Keratinocyte (primary cell): ENCODE measurements at regions not wholly inside any gene's neighbourhood (a gene's known extent, or its start where the extent isn't known, plus 50 kb on each side); places are given as distances from the start of the nearest gene placed in this dataset.

Source experiments
- CTCF ChIP-seq, 3 experiments: IDR thresholded peaks in 1 of 3; conservative IDR thresholded peaks in 1 of 3; optimal IDR thresholded peaks in 1 of 3; 2 replicates in 2 of 3; 3 replicates in 1 of 3; pipeline versions ENCODE3 to v1.5.1; 2011; ENCODE audit warnings: low read length in 3 of 3, mild to moderate bottlenecking in 3 of 3, moderate library complexity in 2 of 3, control low read depth in 1 of 3, inconsistent platforms in 1 of 3; ENCODE audit not compliant: insufficient read depth in 2 of 3; ENCODE audit errors: extremely low read depth in 1 of 3
- EZH2 ChIP-seq: IDR thresholded peaks from one replicate; pipeline ENCODE4 v1.6.1; 2012; ENCODE audit warnings: inconsistent platforms, mild to moderate bottlenecking, low read length, moderate library complexity

- no peak for TF ChIP-seq CTCF (optimal IDR thresholded peaks at IDR 0.05 in 1 of 3, IDR thresholded peaks at IDR 0.05 in 1 of 3, conservative IDR thresholded peaks at IDR 0.05 in 1 of 3; ENCODE audit: extremely low read depth in 1 of 3, insufficient read depth in 2 of 3, low read length in 3 of 3)
- no peak for TF ChIP-seq EZH2
These were observed 327.1 kb upstream of the GIMD1 start for GRCh38 chr4:106695501-106696262.
